GM10266 (cell line): ENCODE measurements at regions not wholly inside any gene's neighbourhood (a gene's known extent, or its start where the extent isn't known, plus 50 kb on each side); places are given as distances from the start of the nearest gene placed in this dataset.
"Not testable (repeated sequence)": the region's sequence is repeated elsewhere in the genome, so short reads cannot be mapped to it uniquely, and the experiment has no call there.

Experiments
- DNase-seq: peaks from one replicate; pipeline ENCODE4 v3.0.0; 2012; ENCODE audit errors: extremely low spot score
- TF ChIP-seq, protein P1 (sequence below): IDR thresholded peaks from 2 replicates; pipeline ENCODE4 v1.5.1; 2012; ENCODE audit warnings: mild to moderate bottlenecking, low read depth; ENCODE audit not compliant: control insufficient read depth, insufficient read depth; ENCODE audit errors: missing control alignments

DNA sequence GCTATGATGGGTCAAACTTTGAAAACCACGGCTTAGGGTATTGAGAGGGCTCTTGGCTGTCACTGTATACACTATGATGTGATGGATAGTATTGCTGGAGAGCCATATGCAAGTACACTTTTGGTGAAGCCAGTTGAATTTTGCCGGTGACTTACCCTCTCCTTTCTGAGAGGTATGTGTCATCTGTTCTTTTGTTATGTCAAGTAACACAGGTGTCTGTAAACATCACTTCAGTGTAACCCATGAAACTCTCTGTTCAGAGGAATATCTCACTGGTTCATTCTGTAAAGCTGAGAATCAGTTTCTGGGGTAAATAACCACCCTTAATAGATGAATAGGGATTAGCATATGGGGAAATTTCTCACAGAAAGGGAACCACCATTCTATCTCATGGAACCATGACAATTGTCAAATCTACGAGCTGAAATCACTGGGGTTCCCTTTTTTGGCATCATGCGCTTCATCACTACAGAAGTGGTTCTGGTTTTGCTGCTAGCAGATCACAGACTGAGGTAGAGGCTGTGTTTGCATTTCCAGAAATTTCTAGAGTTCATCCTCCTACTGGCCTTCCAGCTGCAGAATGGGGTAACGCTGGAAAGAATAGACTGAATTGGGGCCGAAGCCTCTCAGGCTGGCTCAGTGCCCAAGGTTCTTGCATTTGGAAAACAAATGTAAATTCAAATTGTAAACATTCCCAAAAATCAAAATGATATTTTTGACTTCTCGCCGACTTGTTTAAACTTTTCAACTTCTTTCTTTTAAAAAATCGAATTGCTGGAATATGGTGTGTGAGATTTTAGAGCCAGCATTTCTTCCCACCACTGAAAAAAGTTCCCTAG, 83.3 kb upstream of the CREB5 start:
- no peak for DNase-seq

DNA sequence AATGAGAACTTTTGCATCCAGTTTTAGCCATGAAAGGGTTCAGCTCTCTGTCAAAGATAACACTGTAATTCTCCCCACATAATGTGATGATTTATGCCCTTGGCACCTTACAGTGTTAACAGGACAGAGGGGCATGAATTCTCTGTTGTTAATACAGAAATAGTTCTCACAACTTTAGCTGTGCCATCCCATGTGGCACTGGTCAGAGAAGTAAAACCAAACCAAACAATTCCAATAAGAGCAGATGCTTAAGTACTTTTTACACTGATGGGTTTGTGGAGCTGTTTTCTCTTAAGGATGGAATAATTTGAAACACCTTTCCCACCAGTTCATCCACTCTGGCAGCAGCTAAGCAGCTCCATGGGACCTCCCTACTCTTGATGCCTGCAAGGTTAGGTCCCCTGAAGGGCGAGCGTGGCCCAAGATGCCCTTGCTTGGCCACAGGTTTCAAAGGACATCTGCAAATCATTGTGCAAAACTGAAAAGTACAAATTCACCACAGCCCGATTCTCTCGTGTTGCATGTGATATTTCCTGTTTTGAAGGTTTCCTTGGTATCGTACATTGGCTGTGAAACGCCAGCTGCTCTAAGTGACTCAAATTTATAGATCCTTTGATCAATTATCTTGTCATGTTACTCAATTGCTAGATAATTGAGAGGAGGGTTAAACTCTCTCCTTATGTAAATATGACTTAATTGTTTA, 82.5 kb upstream of the CREB5 start:
- TF ChIP-seq, protein P1, sequence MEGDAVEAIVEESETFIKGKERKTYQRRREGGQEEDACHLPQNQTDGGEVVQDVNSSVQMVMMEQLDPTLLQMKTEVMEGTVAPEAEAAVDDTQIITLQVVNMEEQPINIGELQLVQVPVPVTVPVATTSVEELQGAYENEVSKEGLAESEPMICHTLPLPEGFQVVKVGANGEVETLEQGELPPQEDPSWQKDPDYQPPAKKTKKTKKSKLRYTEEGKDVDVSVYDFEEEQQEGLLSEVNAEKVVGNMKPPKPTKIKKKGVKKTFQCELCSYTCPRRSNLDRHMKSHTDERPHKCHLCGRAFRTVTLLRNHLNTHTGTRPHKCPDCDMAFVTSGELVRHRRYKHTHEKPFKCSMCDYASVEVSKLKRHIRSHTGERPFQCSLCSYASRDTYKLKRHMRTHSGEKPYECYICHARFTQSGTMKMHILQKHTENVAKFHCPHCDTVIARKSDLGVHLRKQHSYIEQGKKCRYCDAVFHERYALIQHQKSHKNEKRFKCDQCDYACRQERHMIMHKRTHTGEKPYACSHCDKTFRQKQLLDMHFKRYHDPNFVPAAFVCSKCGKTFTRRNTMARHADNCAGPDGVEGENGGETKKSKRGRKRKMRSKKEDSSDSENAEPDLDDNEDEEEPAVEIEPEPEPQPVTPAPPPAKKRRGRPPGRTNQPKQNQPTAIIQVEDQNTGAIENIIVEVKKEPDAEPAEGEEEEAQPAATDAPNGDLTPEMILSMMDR: no peak
- no peak for DNase-seq

More for the DNA sequence above, 83.3 kb upstream of the CREB5 start:
- TF ChIP-seq, protein P1: no peak

DNA sequence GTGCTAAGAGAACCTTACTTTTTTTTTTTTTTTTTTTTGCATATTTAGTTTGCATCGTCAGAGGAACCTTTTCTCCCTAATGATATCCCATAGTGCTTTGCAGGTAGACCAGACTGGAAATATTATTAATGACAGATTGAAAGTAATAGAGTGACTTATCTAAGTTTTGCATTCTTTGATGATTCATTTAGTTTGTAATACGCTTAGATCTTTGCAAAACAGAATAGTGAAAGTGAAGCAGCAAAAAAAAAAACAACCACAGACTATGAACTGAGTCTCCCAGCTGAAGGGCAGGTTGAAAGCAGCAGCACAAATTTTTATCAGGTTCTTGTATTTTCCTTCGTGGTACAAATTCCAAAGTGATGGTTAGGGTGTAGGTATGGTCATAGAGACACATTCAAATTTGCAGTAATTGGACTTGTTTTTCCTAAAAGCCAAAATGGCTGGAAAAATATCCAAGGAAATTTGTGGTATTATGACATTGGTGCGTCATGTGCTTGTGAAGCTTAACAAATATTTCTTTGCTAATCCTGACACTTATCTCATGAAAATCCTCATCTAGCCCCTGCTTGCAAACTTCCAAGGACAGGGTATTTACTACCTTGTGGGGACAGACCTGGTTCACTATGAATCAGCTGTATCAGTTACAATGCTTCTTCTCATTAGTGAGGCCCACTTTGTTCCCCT, 81.8 kb upstream of the CREB5 start:
- no peak for DNase-seq
- TF ChIP-seq, protein P1: no peak

DNA sequence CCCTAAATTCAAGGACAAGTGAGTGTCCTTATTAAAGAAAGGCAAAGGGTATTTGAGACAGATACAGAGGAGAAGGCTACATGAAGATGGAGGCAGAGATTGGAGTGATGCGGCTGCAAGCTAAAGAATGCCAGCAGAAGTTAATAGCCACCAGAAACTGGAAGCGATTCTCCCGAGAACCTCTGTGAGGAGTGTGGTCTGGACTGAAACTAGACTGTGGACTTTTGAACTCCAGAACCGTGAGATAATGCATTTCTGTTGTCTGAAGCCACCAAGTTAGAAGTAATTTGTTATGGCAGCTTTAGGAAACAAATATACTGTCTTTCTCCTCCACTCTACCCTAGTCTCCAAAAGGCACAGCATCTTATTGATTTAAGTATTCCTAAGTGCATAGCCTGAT, 80.3 kb upstream of the CREB5 start:
- TF ChIP-seq, protein P1: no peak
- no peak for DNase-seq

DNA sequence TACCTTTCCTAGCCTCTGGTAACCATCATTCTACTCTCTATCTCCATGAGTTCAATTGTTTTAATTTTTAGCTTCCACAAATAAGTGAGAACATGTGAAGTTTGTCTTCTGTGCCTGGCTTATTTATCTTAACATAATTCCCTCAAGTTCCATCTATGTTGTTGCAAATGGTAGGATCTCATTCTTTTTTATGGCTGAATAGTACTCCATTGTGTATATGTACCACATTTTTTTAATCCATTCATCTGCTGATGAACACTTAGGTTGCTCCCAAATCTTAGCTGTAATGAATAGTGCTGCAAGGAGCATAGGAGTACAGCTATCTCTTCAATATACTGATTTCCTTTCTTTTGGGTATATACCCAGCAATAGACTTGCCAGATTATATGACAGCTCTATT, 78.8 kb upstream of the CREB5 start:
- not testable (repeated sequence) for DNase-seq

DNA sequence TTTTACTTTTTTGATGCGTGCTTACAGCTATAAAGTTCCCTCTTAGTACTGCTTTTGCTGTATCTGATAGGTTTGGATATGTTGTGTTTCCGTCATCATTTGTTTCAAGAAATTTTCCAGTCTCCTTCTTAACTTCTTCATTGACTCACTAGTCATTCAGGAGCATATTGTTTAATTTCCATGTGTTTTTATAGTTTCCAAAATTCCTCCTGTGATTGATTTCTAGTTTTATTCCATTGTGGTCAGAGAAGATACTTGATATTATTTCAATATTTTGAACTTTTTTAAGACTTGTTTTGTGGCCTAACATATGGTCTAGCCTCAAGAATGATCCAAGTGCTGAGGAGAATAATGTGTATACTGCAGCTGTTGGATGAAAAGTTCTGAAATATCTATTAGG, 75.5 kb upstream of the CREB5 start:
- no peak for DNase-seq

DNA sequence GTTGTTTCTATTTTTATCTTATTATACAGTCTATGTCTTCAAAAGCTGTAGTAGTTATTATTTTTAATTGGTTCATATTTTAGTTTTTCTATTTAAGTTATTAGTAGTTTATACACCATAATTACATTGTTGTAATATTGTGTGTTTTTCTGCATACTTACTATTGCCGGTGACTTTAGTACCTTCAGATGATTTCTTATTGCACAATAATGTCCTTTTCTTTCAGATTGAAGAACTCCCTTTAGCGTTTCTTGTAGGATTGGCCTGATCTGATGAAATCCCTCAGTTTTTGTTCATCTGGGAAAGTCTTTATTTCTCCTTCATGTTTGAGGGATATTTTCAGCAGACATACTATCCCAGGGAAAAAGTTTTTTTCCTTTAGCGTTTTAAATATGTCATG, 74.3 kb upstream of the CREB5 start:
- TF ChIP-seq, protein P1: no peak

More for the DNA sequence above, 75.5 kb upstream of the CREB5 start:
- TF ChIP-seq, protein P1: no peak

More for the DNA sequence above, 74.3 kb upstream of the CREB5 start:
- no peak for DNase-seq
